K562 (cell line): ENCODE measurements at regions not wholly inside any gene's neighbourhood (a gene's known extent, or its start where the extent isn't known, plus 50 kb on each side); places are given as distances from the start of the nearest gene placed in this dataset.

ENCODE experiments used
- ATAC-seq: fragments of 200-7000 bp; cut with Tn5 transposase; 3 replicates; pipeline ENCODE4 v1.9.1; 2020; ENCODE audit warnings: moderate library complexity
- BruUV-seq: library from RNA; stranded (reverse); fragments of 400-500 nt; replicated peaks from 2 replicates; lab custom pipeline; 2021; lab: Mats Ljungman, UMichigan
- CTCF ChIA-PET: fragments of 300-600 bp; formaldehyde crosslinking; extraction: SDS; loops from one replicate; lab custom pipeline; 2021; ENCODE audit warnings: low intra/inter-chr PET ratio; lab: Yijun Ruan, JAX
- POLR2A ChIA-PET: fragments of 300-600, 350-650 bp; sonication (Branson Sonifier 250); formaldehyde crosslinking; extraction: SDS; loops from one replicate; lab custom pipeline; 2021; ENCODE audit warnings: antibody characterized with exemption, inconsistent platforms; lab: Yijun Ruan, JAX
- DNase-seq, 4 experiments: peaks; one replicate each; pipeline versions ENCODE4 v3.0.0 to v3.0.0-alpha.2; 2011 to 2018; ENCODE audit warnings: low spot score in 3 of 4, mixed read lengths in 3 of 4; ENCODE audit errors: extremely low read depth in 1 of 4
- FAIRE-seq: peaks from 2 replicates; lab custom pipeline; 2011; peaks lifted over from hg19 to GRCh38; lab: Jason Lieb, UNC
- H2AFZ ChIP-seq: 2 replicates; pipeline ENCODE4 v1.6.0; 2011; ENCODE audit warnings: low read depth, low read length, control low read depth, inconsistent platforms
- H3K27ac ChIP-seq: fragments of 200-600 bp; 3 replicates; pipeline ENCODE4 v1.8.0; 2011; ENCODE audit warnings: low read depth, mild to moderate bottlenecking, control low read depth, inconsistent platforms, low read length, moderate library complexity, mixed read lengths; ENCODE audit errors: extremely low read depth
- H3K27me3 ChIP-seq, 2 experiments: fragments of 300-600 bp in 1 of 2; 2 replicates in 1 of 2; 3 replicates in 1 of 2; pipeline versions ENCODE4 v1.6.0 to v1.8.0; 2011; ENCODE audit warnings: inconsistent platforms in 2 of 2, low read length in 2 of 2, mild to moderate bottlenecking in 1 of 2, mixed read lengths in 1 of 2, moderate library complexity in 1 of 2; ENCODE audit not compliant: control insufficient read depth in 2 of 2, insufficient read depth in 2 of 2
- H3K36me3 ChIP-seq: fragments of 300-600 bp; 3 replicates; pipeline ENCODE4 v1.8.0; 2011; ENCODE audit warnings: mild to moderate bottlenecking, low read length, inconsistent platforms; ENCODE audit not compliant: control insufficient read depth, insufficient read depth
- H3K4me1 ChIP-seq, 2 experiments: fragments of 200-600 bp in 1 of 2; replicated peaks in 1 of 2; 2 replicates in 1 of 2; 3 replicates in 1 of 2; pipeline versions ENCODE4 v1.5.1 to v1.8.0; 2011; ENCODE audit warnings: inconsistent platforms in 2 of 2, low read length in 2 of 2, mild to moderate bottlenecking in 1 of 2, mixed read lengths in 1 of 2, moderate library complexity in 1 of 2; ENCODE audit not compliant: control insufficient read depth in 2 of 2, insufficient read depth in 2 of 2
- H3K4me2 ChIP-seq: 2 replicates; pipeline ENCODE4 v1.6.1; 2011; ENCODE audit warnings: low read length, control low read depth, inconsistent platforms, mixed read lengths; ENCODE audit not compliant: insufficient read depth
- H3K4me3 ChIP-seq: fragments of 200-600 bp; sonication (generic), shearing (Covaris generic); 2 replicates; pipeline ENCODE4 v1.5.1; 2016; ENCODE audit warnings: control low read depth, inconsistent platforms
- H3K79me2 ChIP-seq: fragments of 200-600 bp; 3 replicates; pipeline ENCODE4 v1.8.0; 2011; ENCODE audit warnings: low read length, inconsistent platforms; ENCODE audit not compliant: control insufficient read depth, insufficient read depth
- H3K9ac ChIP-seq, 2 experiments: 2 replicates each; pipeline versions ENCODE4 v1.6.0 to v1.6.1; 2011; ENCODE audit warnings: low read depth in 2 of 2, low read length in 2 of 2, control low read depth in 1 of 2, inconsistent platforms in 1 of 2, mild to moderate bottlenecking in 1 of 2, mixed read lengths in 1 of 2; ENCODE audit not compliant: insufficient read depth in 1 of 2
- H3K9me1 ChIP-seq: one replicate; pipeline ENCODE4 v1.6.0; 2011; ENCODE audit warnings: inconsistent platforms, mild to moderate bottlenecking, low read length, moderate library complexity; ENCODE audit not compliant: control insufficient read depth, insufficient read depth
- H3K9me3 ChIP-seq: replicated peaks from 2 replicates; pipeline ENCODE4 v1.5.1; 2011; ENCODE audit warnings: low read depth, low read length, inconsistent platforms; ENCODE audit not compliant: control insufficient read depth, insufficient read depth
- H4K20me1 ChIP-seq: replicated peaks from 2 replicates; pipeline ENCODE4 v1.6.1; 2011; ENCODE audit warnings: low read length, inconsistent platforms, mixed read lengths; ENCODE audit not compliant: control insufficient read depth, insufficient read depth
- ELF1 ChIP-seq: fragments of 200-800 bp; sonication (Bioruptor generic); IDR thresholded peaks from 2 replicates; pipeline ENCODE4 v1.6.1; 2016; ENCODE audit warnings: missing genetic modification characterization, missing compliant biosample characterization
- HMGN3 ChIP-seq: IDR thresholded peaks from 2 replicates; pipeline ENCODE4 v1.6.1; 2011; ENCODE audit warnings: borderline replicate concordance, low read depth, mild to moderate bottlenecking, mixed read lengths, low read length; ENCODE audit not compliant: insufficient read length; ENCODE audit errors: extremely low read depth
- JUNB ChIP-seq: fragments of 450-650 bp; formaldehyde crosslinking; conservative IDR thresholded peaks from 2 replicates; pipeline ENCODE4 v1.4.0; 2020; ENCODE audit warnings: mild to moderate bottlenecking
- KLF16 ChIP-seq: IDR thresholded peaks from 2 replicates; pipeline ENCODE4 v1.6.1; 2016; ENCODE audit warnings: antibody characterized with exemption
- MNT ChIP-seq, 2 experiments: fragments of 450-650 bp; conservative IDR thresholded peaks; 2 replicates each; pipeline ENCODE4 v1.6.1; 2017; ENCODE audit warnings: mild to moderate bottlenecking in 2 of 2, moderate library complexity in 2 of 2
- MTA1 ChIP-seq: fragments of 450-650 bp; IDR thresholded peaks from 2 replicates; pipeline ENCODE4 v1.6.1; 2017; ENCODE audit warnings: borderline replicate concordance
- MYNN ChIP-seq, 2 experiments: sonication (generic); formaldehyde crosslinking in 1 of 2; IDR thresholded peaks; 2 replicates each; pipeline versions ENCODE4 v1.5.0 to v1.6.1; 2016 to 2020; ENCODE audit warnings: antibody characterized with exemption in 1 of 2, missing genetic modification reagents in 1 of 2
- NFATC3 ChIP-seq: fragments of 450-650 bp; IDR thresholded peaks from 2 replicates; pipeline ENCODE4 v1.6.1; 2017; ENCODE audit warnings: mild to moderate bottlenecking
- NFIX ChIP-seq: fragments of 250-450 bp; sonication (Bioruptor Pico); IDR thresholded peaks from 2 replicates; pipeline ENCODE4 v1.4.0; 2020; ENCODE audit warnings: low read depth, mild to moderate bottlenecking, moderate library complexity
- RBM22 ChIP-seq: fragments of 200-400 bp; formaldehyde crosslinking; IDR thresholded peaks from 2 replicates; pipeline ENCODE4 v1.6.1; 2018; ENCODE audit warnings: low read length, low read depth; ENCODE audit not compliant: poor library complexity, severe bottlenecking
- SP2 ChIP-seq: IDR thresholded peaks from 2 replicates; pipeline ENCODE4 v1.6.1; 2011; ENCODE audit warnings: mild to moderate bottlenecking, low read depth, low read length, moderate library complexity; ENCODE audit not compliant: poor library complexity, severe bottlenecking; ENCODE audit errors: extremely low read depth
- TAF7 ChIP-seq: fragments of 450-650 bp; IDR thresholded peaks from 2 replicates; pipeline ENCODE4 v1.6.1; 2016; ENCODE audit warnings: missing genetic modification characterization, missing compliant biosample characterization
- TEAD2 ChIP-seq: fragments of 450-650 bp; IDR thresholded peaks from 2 replicates; pipeline ENCODE4 v1.6.1; 2016; ENCODE audit warnings: missing genetic modification characterization, control low read depth, missing compliant biosample characterization
- ZNF174 ChIP-seq: fragments of 250-450 bp; sonication (Bioruptor Pico); IDR thresholded peaks from 2 replicates; pipeline ENCODE4 v1.4.0; 2020; ENCODE audit warnings: mild to moderate bottlenecking
- ZNF253 ChIP-seq: fragments of 250-450 bp; sonication (Bioruptor Pico); conservative IDR thresholded peaks from 2 replicates; pipeline ENCODE4 v1.6.1; 2021; ENCODE audit warnings: mild to moderate bottlenecking
- ZNF347 ChIP-seq: fragments of 450-650 bp; formaldehyde crosslinking; IDR thresholded peaks from 2 replicates; pipeline ENCODE4 v1.4.0; 2020; ENCODE audit warnings: low read depth, mild to moderate bottlenecking, moderate library complexity
- ZNF695 ChIP-seq: fragments of 450-650 bp; formaldehyde crosslinking; IDR thresholded peaks from 2 replicates; pipeline ENCODE4 v1.4.0; 2020; ENCODE audit warnings: mild to moderate bottlenecking, moderate library complexity
- ZSCAN32 ChIP-seq: fragments of 450-650 bp; formaldehyde crosslinking; IDR thresholded peaks from 2 replicates; pipeline ENCODE4 v1.4.0; 2020; ENCODE audit warnings: mild to moderate bottlenecking, moderate library complexity
- WGBS: fragments of 100-300 bp; shearing (Covaris generic); methylation state at CpG from one replicate; pipeline ENCODE4 v1.1.6; 2016; ENCODE audit warnings: low coverage, mixed read lengths; ENCODE audit not compliant: insufficient coverage; ENCODE audit errors: missing lambda C conversion rate; 5-methylcytosine and 5-hydroxymethylcytosine counted together
- in situ Hi-C: fragments of 300-500 bp; cut with MboI; formaldehyde crosslinking; loops from 4 replicates; pipeline ENCODE4 v1.15.0; 2018; ENCODE audit warnings: inconsistent platforms, mixed read lengths
- intact Hi-C: fragments of 100-400 bp; cut with micrococcal nuclease; formaldehyde crosslinking; loops from 2 replicates; pipeline ENCODE4 v1.14.2; 2022
- TF ChIP-seq, protein P1 (sequence below): IDR thresholded peaks from 2 replicates; pipeline ENCODE4 v1.6.1; 2012; ENCODE audit warnings: low read depth, low read length, improper control_type of control experiment, borderline replicate concordance

DNA sequence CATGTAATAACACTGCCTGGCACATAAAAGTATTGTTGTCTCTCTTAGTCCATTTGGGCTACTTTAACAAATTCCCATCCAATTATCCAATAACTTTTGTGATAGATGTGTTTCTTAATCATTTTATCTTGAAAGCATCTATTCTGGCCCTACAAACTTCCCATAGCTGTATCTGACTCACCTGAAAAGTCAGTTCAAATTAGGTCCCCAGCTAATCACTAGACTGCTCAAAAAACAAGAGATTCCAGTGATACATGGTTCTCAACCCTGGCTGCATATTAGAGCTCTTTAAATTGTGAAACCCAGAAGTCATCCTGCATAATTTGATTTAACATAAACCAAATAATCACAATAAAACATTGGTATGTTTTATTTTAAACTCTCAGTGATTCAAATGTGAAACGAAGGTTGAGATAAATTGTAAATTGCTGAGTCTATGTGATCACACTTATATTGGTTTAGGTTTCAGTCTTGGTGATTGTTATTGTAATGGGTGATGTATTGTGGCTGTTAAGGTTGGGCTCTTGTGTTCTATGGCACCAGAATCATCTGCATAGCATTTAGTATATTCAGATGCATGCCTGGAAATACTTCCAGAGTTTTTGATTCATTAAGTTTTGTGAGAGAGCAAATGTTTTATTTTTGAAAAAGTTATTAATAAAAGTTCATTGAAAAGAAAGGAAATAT, 268.9 kb upstream of the KCNMB2 start (continued):
- TF ChIP-seq ZSCAN32 (CRISPR knock-in tag), result no peak
- no peak for TF ChIP-seq ELF1 (tag)
- TF ChIP-seq ZNF695 (CRISPR knock-in tag), result no peak
- TF ChIP-seq JUNB (CRISPR knock-in tag), result no peak
- TF ChIP-seq HMGN3, result no peak
- no peak for TF ChIP-seq MNT (conservative IDR thresholded peaks at IDR 0.05)
- no peak for TF ChIP-seq NFIX
- TF ChIP-seq NFATC3, result no peak

DNA sequence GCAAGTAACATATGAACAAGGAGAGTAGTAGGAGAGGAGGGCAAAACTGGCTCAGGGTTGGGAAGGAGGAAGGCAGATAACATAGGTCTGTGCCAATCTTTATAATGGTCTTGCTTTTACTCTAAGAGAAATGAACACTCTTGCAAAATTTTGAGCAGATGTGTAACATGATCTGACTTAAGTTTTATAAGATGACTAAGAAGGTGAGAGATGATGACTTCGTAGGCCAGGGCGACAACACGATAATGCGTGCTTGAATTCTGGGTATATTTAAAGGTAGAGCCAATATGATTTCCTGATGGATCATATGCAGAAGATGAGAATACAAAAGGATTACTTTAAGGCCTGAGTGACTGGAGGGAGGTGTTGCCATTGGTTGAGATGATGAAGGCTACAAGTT, 265.4 kb upstream of the KCNMB2 start:
- intact Hi-C loops, result no loop called here
- 86% methylated on average over 4 of the region's 4 CpGs for WGBS
- H3K4me2 ChIP-seq, result no peak overlapping the region
- in situ Hi-C loops, result no loop called here
- no peak for FAIRE-seq
- BruUV-seq, result no TSS peak
- no peak for ATAC-seq
- H3K79me2 ChIP-seq, result no peaks in the 10 kb centered on the region
- H2AFZ ChIP-seq, result no peak overlapping the region
- no peaks in the 10 kb centered on the region for H3K27me3 ChIP-seq
- no peak overlapping the region for H3K4me3 ChIP-seq
- H3K9me3 ChIP-seq, result no peaks in the 10 kb centered on the region
- DNase-seq, result no peak
- CTCF ChIA-PET, result no interaction called here
- POLR2A ChIA-PET, result no interaction called here
- no peak overlapping the region for H3K9ac ChIP-seq
- H3K36me3 ChIP-seq, result no peaks in the 10 kb centered on the region
- no peak overlapping the region for H3K27ac ChIP-seq
- H4K20me1 ChIP-seq, result no peaks in the 10 kb centered on the region
- no peaks in the 10 kb centered on the region for H3K9me1 ChIP-seq
- H3K4me1 ChIP-seq, result no peaks in the 10 kb centered on the region
- TF ChIP-seq RBM22 (no peak), MTA1 (no peak), TEAD2 (tag) (no peak), ZNF174 (CRISPR knock-in tag) (no peak), ZNF253 (no peak), TAF7 (tag) (no peak), MYNN (IDR thresholded peaks at IDR 0.05) (no peak), MYNN (CRISPR knock-in tag; IDR thresholded peaks at IDR 0.05) (no peak), KLF16 (no peak), ZNF347 (CRISPR knock-in tag) (no peak), SP2 (no peak)
- TF ChIP-seq, protein P1, sequence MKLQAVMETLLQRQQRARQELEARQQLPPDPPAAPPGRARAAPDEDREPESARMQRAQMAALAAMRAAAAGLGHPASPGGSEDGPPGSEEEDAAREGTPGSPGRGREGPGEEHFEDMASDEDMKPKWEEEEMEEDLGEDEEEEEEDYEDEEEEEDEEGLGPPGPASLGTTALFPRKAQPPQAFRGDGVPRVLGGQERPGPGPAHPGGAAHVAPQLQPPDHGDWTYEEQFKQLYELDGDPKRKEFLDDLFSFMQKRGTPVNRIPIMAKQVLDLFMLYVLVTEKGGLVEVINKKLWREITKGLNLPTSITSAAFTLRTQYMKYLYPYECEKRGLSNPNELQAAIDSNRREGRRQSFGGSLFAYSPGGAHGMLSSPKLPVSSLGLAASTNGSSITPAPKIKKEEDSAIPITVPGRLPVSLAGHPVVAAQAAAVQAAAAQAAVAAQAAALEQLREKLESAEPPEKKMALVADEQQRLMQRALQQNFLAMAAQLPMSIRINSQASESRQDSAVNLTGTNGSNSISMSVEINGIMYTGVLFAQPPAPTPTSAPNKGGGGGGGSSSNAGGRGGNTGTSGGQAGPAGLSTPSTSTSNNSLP, result no peak
